GM21737 (cell line): ENCODE measurements at regions not wholly inside any gene's neighbourhood (a gene's known extent, or its start where the extent isn't known, plus 50 kb on each side); places are given as distances from the start of the nearest gene placed in this dataset.
"Not testable (repeated sequence)": the region's sequence is repeated elsewhere in the genome, so short reads cannot be mapped to it uniquely, and the experiment has no call there.

Source experiments
- ATAC-seq: cut with Tn5 transposase; IDR thresholded peaks from one replicate; pipeline ENCODE4 v1.9.1; 2021; ENCODE audit warnings: mild to moderate bottlenecking, moderate library complexity; ENCODE audit not compliant: unreplicated experiment

- ATAC-seq = no peak
Observed at GRCh38 chr21:27776925-27777553, 810.2 kb upstream of the ADAMTS5 start.

DNA sequence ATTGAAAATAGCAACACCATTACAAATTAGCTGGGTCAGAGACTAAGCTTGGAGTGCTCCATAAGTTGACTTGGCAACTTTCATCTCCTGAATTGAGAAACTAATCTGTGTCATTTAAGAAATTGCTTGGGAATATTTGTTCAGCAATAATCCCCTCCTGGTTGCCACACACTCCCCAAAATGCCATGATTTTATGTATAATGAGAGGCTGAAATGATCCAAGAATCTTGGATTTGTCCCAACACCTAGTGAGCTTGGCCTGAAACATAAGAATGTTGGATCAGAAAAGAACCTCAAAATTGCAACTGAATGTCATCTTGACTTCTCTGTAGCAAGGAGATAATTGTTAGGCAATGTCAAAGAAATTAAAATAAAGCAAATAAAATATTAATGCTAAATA, 805.9 kb upstream of the ADAMTS5 start:
- no peak for ATAC-seq

DNA sequence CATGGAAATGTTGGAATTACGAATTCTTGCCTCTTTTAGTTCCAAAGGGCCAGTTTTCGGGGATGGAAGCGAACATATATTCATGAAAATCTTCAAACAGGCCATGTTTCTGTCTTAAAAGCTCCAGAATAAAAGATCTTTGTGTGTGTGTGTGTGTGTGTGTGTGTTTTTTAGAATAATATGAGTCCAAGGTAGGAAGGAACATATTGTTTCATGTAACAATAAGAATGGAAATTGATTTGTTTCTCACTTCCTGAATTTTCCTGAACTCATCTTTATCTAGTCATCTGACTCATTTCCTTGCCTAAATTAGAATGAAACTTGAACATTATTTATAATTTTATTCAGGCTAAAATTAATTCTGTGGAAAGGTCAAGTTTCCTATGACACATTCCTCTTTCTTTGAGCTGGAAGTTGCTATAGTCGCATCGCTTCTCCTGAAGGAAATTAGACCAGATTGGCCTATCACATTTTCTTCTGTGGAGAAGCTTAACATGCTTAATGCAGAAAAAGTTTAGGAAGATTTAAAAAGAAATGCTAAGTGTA, 805.1 kb upstream of the ADAMTS5 start:
- ATAC-seq = no peak

GRCh38 chr21:27769763-27770162, 802.9 kb upstream of the ADAMTS5 start:
- no peak for ATAC-seq

DNA sequence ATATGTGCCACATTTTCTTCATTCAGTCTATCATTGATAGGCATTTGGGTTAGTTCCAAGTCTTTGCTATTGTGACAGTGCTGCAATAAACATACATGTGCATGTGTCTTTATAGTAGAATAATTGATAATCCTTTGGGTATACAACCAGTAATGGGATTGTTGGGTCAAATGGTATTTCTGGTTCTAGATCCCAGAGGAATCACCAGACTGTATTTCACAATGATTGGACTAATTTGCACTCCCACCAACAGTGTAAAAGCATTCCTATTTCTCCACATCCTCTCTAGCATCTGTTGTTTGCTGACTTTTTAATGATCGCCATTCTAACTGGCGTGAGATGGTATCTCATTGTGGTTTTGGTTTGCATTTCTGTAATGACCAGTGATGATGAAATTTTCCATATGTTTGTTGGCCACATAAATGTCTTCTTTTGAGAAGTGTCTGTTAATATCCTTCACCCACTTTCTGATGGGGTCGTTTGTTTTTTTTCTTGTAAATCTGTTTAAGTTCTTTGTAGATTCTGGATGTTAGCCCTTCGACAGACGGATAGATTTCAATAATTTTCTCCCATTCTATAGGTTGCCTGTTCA, 801.3 kb upstream of the ADAMTS5 start:
- ATAC-seq = not testable (repeated sequence)

DNA sequence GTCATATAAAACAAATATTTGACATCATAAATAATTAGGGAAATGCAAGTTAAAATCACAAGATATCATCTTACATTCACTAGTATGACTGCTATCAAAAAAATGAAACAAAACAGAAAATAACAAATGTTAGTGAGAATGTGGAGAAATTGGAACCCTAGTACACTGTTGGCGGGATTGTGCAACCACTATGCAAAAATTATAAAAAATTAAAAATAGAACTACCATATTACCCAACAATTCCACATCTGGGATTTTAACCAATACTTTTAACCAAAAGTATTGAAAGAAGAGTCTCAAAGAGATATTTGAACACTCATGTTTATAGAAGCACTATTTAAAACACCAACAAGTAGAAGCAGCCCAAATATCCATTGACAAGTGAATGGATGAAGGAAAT, 797.2 kb upstream of the ADAMTS5 start:
- no peak for ATAC-seq

- ATAC-seq = no peak
Observed at GRCh38 chr21:27761623-27762022, 794.7 kb upstream of the ADAMTS5 start.

DNA sequence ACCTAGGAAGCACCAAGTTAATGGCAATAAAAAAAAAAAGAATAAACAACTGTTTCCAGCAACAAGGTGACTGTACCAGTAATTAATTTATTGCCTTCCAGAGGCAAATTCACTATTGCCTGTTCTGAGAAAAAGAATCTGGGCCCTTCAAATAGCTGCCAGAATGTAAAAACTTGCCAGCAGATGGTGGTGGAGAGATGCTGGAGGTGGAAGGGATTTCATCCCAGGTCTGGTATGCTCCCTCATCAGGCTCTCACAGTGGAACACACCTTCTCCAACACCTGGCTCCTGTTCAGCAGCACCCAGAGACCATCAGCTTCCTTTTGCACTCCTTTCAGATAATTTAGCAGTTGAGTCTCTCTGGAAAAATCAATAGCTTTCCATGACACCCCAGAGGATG, 792.9 kb upstream of the ADAMTS5 start:
- no peak for ATAC-seq

GRCh38 chr21:27759091-27759659, 792.3 kb upstream of the ADAMTS5 start:
- no peak for ATAC-seq

DNA sequence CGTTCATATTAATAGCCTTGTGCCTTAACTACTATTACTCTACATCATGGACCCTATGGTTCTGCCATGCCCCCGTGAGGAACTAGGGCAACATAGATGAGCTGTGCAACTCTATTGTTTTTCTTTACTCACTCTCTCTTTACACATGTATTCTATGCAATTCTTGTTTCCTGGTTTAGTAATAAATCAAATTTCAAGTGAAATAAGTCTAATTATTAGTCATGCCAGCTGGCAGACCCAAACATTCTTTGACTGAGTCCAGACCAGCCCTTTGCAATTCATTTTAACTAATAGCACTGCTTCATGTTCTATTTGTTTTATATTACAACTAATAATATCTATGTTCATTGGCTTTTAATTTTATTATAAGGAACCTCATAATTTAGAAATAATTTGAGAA, 789.3 kb upstream of the ADAMTS5 start:
- ATAC-seq = no peak

DNA sequence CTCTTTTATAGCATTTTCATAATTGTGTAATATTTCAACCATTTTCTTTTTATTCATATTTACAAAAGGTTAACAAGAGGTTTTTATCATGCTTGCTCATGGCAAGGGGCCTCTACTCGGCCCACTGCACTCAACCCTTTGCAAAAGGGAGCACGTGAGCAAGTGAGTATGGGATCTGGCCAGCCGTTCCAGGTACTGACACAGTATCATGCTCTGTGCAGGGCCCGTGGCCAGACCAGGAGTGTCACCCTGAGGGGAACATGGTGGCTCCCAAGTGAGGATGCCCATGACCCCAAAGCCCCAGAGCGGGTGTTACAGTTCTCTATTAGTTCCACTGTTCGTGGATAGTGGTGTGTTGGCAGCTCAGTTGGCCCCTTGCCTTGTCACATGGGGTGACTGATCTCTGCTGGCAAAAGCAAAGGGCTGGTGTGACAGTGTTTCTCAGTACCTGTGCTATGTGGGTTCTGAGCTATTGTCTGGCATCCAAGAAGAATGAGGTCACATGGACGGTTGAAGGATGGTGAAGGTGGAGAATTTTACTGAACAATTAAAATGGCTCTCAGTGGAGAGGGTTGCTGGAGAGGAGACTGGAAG, 777.2 kb upstream of the ADAMTS5 start:
- ATAC-seq = no peak

GRCh38 chr21:27741736-27742135, 774.8 kb upstream of the ADAMTS5 start:
- ATAC-seq = no peak

DNA sequence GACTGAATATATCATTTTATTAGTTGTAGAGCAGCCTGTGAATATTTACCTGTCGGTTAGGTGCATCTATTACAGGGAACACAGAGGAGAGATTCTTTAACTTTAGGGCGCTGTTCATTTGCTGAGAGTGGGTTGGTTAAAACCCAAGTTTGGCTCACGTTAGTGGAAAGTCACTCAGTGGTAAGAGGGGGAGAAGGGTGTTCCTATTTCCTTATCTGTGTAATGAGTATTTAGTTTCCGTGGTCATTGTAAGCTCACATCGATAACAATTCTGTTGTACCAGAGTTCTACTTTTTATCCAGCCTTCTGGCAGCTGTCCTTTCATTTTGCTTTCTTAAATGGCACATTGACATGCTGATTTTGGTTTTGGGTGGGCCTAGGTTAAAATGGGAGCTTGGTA, 773.2 kb upstream of the ADAMTS5 start:
- no peak for ATAC-seq

- ATAC-seq = no peak
Observed at GRCh38 chr21:27739187-27739586, 772.3 kb upstream of the ADAMTS5 start.

- no peak for ATAC-seq
Observed at GRCh38 chr21:27735699-27736098, 768.8 kb upstream of the ADAMTS5 start.

DNA sequence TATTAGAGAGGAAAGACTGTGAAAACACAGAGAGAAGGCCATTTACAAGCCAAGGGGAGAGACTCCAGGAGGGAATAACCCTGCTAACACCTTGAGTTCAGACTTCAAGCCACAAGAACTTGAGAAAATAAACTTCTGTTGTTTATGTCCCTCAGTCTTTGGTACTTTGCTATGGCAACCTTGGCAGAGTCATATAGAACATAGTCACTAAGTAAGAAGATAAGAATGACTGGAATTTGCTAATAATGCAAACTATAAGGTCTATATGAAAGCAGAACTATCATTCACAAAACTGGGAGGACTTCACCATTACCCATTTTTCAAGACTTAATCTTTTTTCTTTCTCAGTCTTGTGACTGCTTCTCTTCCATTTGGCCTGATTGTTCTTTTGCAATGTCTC, 767.3 kb upstream of the ADAMTS5 start:
- no peak for ATAC-seq

GRCh38 chr21:27725916-27726315, 759.0 kb upstream of the ADAMTS5 start:
- ATAC-seq = no peak

- ATAC-seq = no peak
Observed at GRCh38 chr21:27722095-27722494, 755.2 kb upstream of the ADAMTS5 start.

DNA sequence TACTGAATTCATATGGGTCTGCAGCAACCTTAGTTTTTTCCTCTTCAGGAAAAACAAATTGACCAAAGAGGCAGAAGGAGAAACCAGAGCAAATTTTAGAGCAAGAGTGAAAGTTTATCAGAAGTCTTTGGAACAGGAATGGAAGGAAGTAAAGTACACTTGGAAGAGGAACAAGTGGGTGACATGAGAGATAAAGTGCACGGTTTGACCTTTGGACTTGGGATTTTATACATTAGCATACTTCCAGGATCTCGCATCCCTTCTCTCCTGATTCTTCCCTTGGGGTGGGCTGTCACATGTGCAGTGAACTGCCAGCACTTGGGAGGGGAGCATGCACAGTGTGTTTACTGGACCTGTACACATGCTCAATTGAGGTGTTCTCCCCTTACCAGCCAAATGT, 754.8 kb upstream of the ADAMTS5 start:
- ATAC-seq = no peak

GRCh38 chr21:27719226-27719625, 752.3 kb upstream of the ADAMTS5 start:
- ATAC-seq = no peak

GRCh38 chr21:27715131-27715530, 748.2 kb upstream of the ADAMTS5 start:
- no peak for ATAC-seq
